ENCODE measurements at regions not wholly inside any gene's neighbourhood (a gene's known extent, or its start where the extent isn't known, plus 50 kb on each side); places are given as distances from the start of the nearest gene placed in this dataset.

DNA sequence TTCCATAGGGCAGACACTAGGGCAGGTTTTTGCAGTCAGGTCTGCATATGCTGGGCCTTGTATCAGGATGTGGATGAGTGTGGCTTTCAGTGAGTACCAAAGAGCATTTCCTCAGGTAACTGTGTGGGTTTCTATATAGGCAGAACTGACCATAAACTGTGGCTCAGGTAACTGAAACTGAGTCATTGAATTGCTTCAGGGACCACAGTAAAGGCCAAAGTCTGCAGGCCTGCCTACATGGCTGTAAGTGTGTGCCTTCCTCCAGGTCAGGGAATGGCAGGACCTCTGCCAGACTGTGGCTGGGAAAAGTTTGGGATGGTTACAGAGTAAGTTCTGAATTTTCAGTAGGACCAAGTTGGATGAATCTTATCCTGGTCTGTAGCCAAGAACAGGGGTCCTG, 85.6 kb downstream of the ZNF486 start:
- Histone ChIP-seq H3K9me3 (ENCODE audit: control insufficient read depth in 2 of 3, insufficient read depth in 1 of 3, low read length in 3 of 3) (no peaks in the 10 kb centered on the region), H3K27ac (ENCODE audit: low read depth in 2 of 2, low read length in 2 of 2) (no peak overlapping the region), H3K9ac (ENCODE audit: low read length in 3 of 3) (no peak overlapping the region), H3K4me3 (ENCODE audit: low read length in 3 of 3) (no peak overlapping the region), H3K27me3 (ENCODE audit: control insufficient read depth, insufficient read depth, low read length) (no peaks in the 10 kb centered on the region), H3K36me3 (ENCODE audit: control insufficient read depth in 2 of 3, insufficient read depth in 3 of 3, low read length in 3 of 3) (no peaks in the 10 kb centered on the region), H3K4me1 (ENCODE audit: control insufficient read depth in 2 of 3, insufficient read depth in 2 of 3, low read depth in 1 of 3, low read length in 3 of 3) (no peaks in the 10 kb centered on the region)
- intact Hi-C loops (cut with DNase I), result no loop called here
- FAIRE-seq, result no peak
- TF ChIP-seq, protein P1, sequence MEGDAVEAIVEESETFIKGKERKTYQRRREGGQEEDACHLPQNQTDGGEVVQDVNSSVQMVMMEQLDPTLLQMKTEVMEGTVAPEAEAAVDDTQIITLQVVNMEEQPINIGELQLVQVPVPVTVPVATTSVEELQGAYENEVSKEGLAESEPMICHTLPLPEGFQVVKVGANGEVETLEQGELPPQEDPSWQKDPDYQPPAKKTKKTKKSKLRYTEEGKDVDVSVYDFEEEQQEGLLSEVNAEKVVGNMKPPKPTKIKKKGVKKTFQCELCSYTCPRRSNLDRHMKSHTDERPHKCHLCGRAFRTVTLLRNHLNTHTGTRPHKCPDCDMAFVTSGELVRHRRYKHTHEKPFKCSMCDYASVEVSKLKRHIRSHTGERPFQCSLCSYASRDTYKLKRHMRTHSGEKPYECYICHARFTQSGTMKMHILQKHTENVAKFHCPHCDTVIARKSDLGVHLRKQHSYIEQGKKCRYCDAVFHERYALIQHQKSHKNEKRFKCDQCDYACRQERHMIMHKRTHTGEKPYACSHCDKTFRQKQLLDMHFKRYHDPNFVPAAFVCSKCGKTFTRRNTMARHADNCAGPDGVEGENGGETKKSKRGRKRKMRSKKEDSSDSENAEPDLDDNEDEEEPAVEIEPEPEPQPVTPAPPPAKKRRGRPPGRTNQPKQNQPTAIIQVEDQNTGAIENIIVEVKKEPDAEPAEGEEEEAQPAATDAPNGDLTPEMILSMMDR (IDR thresholded peaks at IDR 0.05; ENCODE audit: borderline replicate concordance, extremely low read depth, insufficient read depth), result no peak
- DNase-seq, result no peak

DNA sequence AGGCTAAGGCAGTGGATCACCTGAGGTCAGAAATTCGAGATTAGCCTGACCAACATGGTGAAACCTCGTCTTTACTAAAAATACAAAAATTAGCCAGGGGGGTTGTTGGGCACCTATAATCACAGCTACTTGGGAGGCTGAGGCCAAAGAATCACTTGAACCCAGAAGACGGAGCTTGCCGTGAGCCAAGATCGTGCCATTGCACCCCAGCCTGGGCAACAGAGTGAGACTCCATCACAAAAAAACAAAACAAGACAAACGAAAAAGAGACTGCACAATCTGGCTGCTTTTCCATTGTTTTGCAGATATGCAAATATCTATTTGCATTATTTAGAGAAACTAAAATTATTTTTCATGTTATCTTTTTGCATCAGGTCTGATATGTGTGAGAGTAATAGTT, 83.6 kb downstream of the ZNF486 start:
- no peak overlapping the region for H3K9ac ChIP-seq (ENCODE audit: low read length in 3 of 3)
- H3K36me3 ChIP-seq (ENCODE audit: control insufficient read depth in 2 of 3, insufficient read depth in 3 of 3, low read length in 3 of 3), result no peaks in the 10 kb centered on the region

DNA sequence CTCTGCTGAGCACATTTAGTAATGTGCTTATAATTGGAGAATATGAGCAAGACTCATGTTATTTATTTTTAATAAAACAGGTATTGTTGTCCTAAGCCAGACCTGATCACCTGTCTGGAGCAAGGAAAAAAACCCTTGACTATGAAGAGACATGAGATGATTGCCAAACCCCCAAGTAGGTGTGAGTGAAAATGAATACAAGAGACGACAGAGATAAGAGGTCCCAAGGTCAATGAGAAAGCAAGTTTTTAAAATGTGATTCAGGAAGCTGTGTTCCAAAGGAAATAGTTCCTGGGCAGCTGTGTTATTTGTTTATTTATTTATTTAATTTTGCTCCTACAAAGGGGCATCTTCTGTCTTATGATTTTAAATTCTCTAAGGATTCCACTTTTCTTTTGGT, 83.1 kb downstream of the ZNF486 start:
- DNase-seq (no peak), FAIRE-seq (no peak)
- no peaks in the 10 kb centered on the region for H3K9me3 ChIP-seq (ENCODE audit: control insufficient read depth in 2 of 3, insufficient read depth in 1 of 3, low read length in 3 of 3)
- TF ChIP-seq, protein P1 (IDR thresholded peaks at IDR 0.05; ENCODE audit: borderline replicate concordance, extremely low read depth, insufficient read depth), result no peak
- no peaks in the 10 kb centered on the region for H3K27me3 ChIP-seq (ENCODE audit: control insufficient read depth, insufficient read depth, low read length)
- no peak overlapping the region for H3K4me3 ChIP-seq (ENCODE audit: low read length in 3 of 3)
- H3K9ac ChIP-seq (ENCODE audit: low read length in 3 of 3), result no peak overlapping the region
- H3K27ac ChIP-seq (ENCODE audit: low read depth in 2 of 2, low read length in 2 of 2), result no peak overlapping the region
- no peaks in the 10 kb centered on the region for H3K4me1 ChIP-seq (ENCODE audit: control insufficient read depth in 2 of 3, insufficient read depth in 2 of 3, low read depth in 1 of 3, low read length in 3 of 3)
- intact Hi-C loops (cut with DNase I), result no loop called here
- no peaks in the 10 kb centered on the region for H3K36me3 ChIP-seq (ENCODE audit: control insufficient read depth in 2 of 3, insufficient read depth in 3 of 3, low read length in 3 of 3)

More for the DNA sequence above, 83.6 kb downstream of the ZNF486 start:
- Histone ChIP-seq H3K27ac (ENCODE audit: low read depth in 2 of 2, low read length in 2 of 2) (no peak overlapping the region), H3K4me3 (ENCODE audit: low read length in 3 of 3) (no peak overlapping the region), H3K27me3 (ENCODE audit: control insufficient read depth, insufficient read depth, low read length) (no peaks in the 10 kb centered on the region), H3K9me3 (ENCODE audit: control insufficient read depth in 2 of 3, insufficient read depth in 1 of 3, low read length in 3 of 3) (no peaks in the 10 kb centered on the region), H3K4me1 (ENCODE audit: control insufficient read depth in 2 of 3, insufficient read depth in 2 of 3, low read depth in 1 of 3, low read length in 3 of 3) (no peaks in the 10 kb centered on the region)
- FAIRE-seq (no peak), DNase-seq (no peak)
- intact Hi-C loops (cut with DNase I), result no loop called here
- TF ChIP-seq, protein P1 (IDR thresholded peaks at IDR 0.05; ENCODE audit: borderline replicate concordance, extremely low read depth, insufficient read depth), result no peak

Small RNAs in the stretch of these regions (microRNA-seq; reads per million reads assigned to microRNA genes)
- gene MIR1270, result 6.4 reads per million, percentile 13 among the genes with 10 or more reads in this experiment

All from kidney (tissue), 13 donors.